Brain pericyte (primary cell): ENCODE measurements at regions not wholly inside any gene's neighbourhood (a gene's known extent, or its start where the extent isn't known, plus 50 kb on each side); places are given as distances from the start of the nearest gene placed in this dataset.

Experiments used
- DNase-seq: peaks from one replicate; pipeline ENCODE4 v3.0.0-alpha.2; 2012; ENCODE audit warnings: low read depth, low spot score

- no peak for DNase-seq
Observed at GRCh38 chr6:43921039-43921438, 151.0 kb downstream of the VEGFA start.

DNA sequence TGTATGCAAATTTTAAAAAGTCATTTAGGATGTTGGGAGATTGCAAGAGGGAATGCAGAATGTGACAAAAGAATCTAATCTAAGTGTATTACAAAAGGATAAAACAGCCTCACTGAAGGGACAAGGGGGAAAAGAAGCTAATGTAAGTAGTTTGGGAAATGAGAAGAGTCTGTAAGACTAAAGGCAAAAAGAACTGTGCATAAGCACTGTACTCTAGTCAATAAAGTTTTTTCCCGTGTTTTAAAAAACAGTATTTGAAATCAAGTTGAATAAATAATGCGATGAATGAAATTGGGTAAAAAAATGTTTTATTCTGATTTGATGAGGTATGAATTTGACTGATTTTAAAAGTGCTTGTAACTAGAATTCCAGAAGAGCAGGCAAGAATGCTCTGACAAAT, 149.8 kb downstream of the VEGFA start:
- no peak for DNase-seq

- no peak for DNase-seq
Observed at GRCh38 chr6:43917878-43918382, 147.9 kb downstream of the VEGFA start.

DNA sequence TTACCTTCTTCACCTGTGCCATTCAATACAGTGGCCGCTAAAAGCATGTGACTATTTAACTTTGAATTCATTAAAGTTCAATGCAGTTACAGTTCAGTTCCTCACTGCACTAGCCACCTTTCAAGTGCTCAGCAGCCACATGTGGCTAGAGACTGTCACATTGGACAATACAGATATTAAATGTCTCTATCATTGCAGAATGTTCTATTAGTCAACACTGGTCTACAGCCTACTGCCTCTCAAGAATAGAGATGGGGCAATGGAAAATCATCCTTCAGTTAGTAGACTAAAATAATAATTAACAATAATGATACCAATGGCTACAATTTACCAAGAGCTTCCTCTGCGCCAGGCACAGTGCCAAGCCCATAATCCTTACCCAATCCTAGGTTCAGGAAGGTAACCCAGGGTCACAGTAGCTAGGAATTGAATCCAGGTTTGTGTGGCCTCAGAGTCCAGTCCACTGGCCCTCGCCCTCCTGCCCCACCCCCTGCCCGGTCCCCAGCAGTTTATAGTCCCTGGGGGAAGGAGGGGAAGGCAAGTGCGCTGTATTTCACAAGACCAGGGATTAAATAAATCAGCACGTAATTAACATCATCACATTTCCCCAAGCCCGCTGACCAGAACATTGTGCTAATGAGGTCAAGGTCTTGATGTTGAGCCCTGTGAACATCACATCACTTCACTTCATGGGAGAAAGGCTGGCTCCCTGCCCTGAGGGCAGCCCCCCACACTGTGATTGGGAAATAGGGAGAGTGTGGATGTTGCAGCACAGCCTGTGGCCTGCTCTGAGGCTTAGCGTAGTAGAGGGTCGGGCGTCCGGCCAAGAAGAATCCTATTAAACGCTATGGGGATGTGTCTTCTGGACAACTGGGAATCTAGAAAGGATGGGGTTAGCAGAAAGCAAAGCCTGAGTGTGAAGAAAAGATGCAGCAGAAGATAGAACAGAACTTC, 147.2 kb downstream of the VEGFA start:
- no peak for DNase-seq

- DNase-seq, result no peak
Observed at GRCh38 chr6:43915986-43916923, 146.2 kb downstream of the VEGFA start.

DNA sequence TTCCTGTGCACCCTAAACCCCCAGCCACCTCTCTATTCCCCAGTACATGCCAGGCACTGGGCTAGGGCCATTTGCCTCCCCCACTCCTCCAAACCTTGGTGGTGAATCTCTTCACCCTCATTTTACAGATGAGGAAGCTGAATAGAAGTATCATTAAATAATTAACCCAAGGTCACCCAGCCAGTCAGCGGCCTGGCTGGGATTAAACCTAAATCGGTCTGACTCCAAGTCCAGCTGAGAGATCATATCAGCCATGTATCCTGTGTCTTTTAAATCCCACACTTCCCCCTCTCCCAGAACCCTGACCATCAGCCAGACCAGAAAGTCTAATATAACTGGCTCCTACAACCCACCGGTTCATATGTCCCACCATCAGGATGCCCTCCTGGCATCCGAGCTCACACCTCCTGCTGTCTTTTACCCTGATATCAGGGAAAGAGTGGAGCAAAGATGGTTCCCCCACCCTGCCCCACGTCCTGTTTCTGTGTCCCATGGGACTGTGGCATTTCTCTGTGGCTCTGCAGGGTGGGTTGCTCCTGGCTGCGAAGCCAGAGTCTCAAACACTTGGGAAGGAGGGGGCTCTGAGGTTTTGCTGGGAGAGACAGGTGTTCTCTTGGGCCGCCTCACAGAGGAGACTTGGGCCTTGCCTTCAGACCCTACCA, 145.3 kb downstream of the VEGFA start:
- DNase-seq, result no peak

GRCh38 chr6:43914272-43915147, 144.5 kb downstream of the VEGFA start:
- no peak for DNase-seq

DNA sequence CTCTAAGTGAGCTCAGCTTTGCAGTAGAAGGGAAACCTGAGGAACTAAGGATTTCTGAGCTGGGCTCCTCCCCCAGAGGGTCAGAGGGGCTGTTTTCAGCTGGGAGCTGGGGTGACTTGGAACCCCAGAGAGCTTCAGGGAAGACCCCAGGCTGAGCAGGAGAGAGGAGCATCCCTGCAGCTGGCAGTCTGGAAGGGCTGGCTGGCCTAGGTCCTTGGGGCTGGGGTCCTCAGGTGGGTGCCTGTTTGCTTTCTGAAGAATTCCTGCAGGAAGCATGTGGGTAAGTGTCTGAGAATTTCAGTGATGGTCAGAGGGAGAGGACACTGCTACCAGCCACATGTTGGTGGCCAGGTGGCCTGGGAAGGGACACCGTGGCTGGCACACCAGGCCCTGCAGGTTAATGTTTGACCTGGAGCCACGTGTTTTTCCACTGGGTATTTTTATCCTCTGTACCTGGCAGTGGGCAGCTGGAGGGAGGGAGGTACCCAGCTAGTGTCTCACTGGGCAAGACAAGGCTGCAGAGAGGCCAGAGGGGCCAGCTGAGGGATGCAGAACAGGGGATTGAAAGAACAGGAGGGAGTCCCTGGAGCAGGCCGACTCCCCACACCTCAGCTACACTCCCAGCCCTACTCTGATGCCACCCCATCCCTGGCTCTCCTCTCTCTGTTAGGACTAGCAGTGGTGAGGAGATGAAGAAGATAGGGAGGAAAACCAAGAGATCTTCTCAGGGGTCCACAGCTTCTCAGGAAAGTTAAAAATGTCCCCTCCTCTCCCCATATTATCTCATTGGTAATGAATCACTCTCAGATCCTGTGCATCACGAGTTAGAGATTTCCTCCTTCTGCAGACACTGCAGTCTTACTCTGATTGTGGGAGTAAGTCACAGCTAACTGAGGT, 143.6 kb downstream of the VEGFA start:
- DNase-seq, result no peak

DNA sequence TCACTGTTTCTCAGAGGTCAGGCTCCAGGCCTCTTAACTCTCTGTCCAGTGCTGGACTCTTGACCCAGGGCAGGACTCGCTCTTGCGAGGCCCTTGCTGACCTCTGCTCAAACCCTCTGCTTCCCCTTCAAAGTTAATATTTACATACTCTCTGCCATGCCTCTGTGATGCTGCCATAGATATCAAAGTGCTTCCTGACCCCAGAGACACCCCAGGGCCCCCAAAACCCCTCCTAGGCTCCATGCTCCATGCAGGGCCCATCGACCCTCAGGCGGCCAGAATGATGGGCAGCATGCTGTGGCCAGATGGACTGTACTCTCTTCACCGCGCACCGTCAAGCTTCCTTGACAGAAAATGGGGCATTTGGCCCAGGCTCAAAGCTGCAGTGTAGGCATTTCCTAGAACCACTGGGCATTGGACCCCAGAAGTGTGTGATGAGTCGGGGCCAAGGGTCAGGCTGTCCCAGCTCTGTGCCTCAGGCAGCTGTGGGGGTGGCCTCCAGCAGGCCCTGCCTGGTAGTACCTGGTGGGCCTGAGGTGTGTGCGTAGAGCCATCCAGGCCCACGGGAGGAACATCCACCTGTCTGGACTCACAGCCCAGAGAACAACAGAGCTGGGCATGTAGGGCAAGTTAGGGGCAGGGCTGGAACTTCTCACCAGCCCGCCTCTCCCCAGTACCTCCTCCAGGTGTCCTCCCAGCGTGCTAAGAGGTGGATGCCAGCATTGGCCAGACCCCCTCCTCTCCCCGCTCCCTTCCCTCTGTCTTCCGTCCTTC, 142.8 kb downstream of the VEGFA start:
- DNase-seq, result no peak

GRCh38 chr6:43912116-43912577, 142.1 kb downstream of the VEGFA start:
- DNase-seq, result no peak

GRCh38 chr6:43911354-43912115, 141.5 kb downstream of the VEGFA start:
- no peak for DNase-seq

- no peak for DNase-seq
Observed at GRCh38 chr6:43910638-43911353, 140.8 kb downstream of the VEGFA start.

DNA sequence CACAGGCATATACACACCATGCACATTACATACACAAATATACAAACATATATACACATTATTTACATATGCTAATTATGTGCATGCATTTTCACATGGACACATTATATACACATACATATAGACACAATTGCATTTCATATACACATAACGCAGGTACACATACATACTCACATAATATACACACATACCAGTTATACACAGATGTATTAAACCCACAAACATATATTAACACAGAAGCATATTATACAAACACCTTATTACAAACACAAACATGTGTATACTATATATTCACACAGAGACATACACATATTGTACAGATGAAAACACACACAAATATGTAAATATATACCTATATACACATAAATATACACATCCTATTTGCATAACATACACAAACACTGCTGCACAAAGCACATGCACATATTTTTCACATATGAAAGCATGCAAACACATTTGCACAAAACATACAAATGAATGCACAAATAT, 140.2 kb downstream of the VEGFA start:
- DNase-seq, result no peak

DNA sequence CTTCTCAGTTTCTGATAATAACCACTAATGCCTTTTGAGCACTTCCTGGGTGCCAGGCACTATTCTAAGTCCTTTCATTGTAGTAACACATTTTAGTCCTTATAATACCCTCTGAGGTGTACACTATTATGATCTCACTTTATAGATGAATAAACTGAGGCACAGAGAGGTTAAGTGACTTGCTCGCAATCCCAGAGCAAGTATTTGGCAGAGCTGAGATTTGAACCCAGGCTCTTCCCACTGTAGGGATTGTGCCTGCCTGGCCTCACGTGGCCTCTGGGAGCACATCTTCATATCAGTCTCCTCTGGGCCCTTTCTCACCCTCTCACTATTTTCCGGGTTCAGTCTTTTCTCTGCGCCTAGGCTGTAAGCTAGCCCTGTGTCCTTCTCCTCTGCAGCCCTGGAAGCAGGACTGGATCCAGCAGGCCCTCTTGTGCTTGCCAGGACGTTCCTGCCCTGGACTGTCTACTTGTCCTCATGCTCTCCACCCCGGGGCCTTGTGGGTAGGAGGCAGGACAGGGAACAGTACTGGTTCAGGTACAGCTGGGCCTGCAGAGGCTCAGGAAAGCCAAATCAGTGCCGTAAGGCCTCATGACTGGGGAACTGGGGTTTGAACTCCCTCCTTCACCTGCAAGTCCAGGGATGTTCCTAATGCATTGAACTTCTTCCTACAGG, 139.6 kb downstream of the VEGFA start:
- no peak for DNase-seq

- no peak for DNase-seq
Observed at GRCh38 chr6:43907789-43908472, 137.9 kb downstream of the VEGFA start.

DNA sequence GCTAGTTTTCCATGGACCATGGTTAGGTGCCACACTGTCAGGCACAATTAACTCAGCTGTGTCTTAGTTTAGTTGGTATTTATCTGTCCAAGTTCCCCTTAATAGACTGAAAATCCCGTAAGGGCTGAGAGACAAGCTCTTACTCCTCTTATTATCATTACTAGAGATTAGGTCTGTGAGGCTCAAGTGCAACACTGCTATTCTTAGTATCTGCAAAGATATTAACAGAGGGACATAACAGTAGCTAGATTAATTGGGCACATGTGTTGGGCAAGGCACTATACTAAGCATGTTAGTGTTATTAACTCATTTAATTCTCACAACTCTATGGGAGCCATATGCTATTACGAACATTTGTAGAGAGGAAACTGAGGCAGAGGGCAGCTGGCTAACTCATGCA, 137.3 kb downstream of the VEGFA start:
- DNase-seq, result no peak
